K562 (cell line): ENCODE measurements at regions not wholly inside any gene's neighbourhood (a gene's known extent, or its start where the extent isn't known, plus 50 kb on each side); places are given as distances from the start of the nearest gene placed in this dataset.

ENCODE experiments used
- ATF1 ChIP-seq, 2 experiments: fragments of 450-650 bp in 1 of 2; IDR thresholded peaks; 2 replicates each; pipeline ENCODE4 v1.6.1; 2016; ENCODE audit warnings: missing compliant biosample characterization in 1 of 2, missing genetic modification characterization in 1 of 2
- ELF4 ChIP-seq: fragments of 450-650 bp; formaldehyde crosslinking; IDR thresholded peaks from 2 replicates; pipeline ENCODE4 v1.4.0; 2022; ENCODE audit warnings: missing genetic modification characterization
- HNRNPH1 ChIP-seq: fragments of 200-400 bp; formaldehyde crosslinking; optimal IDR thresholded peaks from 2 replicates; pipeline ENCODE3; 2017; ENCODE audit warnings: low read depth, mild to moderate bottlenecking, low read length, moderate library complexity
- HNRNPK ChIP-seq: fragments of 200-400 bp; formaldehyde crosslinking; IDR thresholded peaks from one replicate; pipeline ENCODE4 v1.6.1; 2018; ENCODE audit warnings: mild to moderate bottlenecking, low read depth, low read length; ENCODE audit not compliant: poor library complexity, severe bottlenecking
- KDM1A ChIP-seq, 2 experiments: fragments of 450-650 bp; IDR thresholded peaks; 2 replicates each; pipeline ENCODE4 v1.6.1; 2016; ENCODE audit warnings: mild to moderate bottlenecking in 2 of 2
- MTA2 ChIP-seq: fragments of 450-650 bp; IDR thresholded peaks from 2 replicates; pipeline ENCODE4 v1.6.1; 2016; ENCODE audit warnings: low read depth
- NR2F6 ChIP-seq: fragments of 450-650 bp; formaldehyde crosslinking; IDR thresholded peaks from 2 replicates; pipeline ENCODE4 v1.4.0; 2020; ENCODE audit warnings: mild to moderate bottlenecking
- PYGO2 ChIP-seq: fragments of 450-650 bp; IDR thresholded peaks from 2 replicates; pipeline ENCODE4 v1.6.1; 2016; ENCODE audit warnings: mild to moderate bottlenecking, missing genetic modification characterization, moderate library complexity, missing compliant biosample characterization
- ZNF75A ChIP-seq: fragments of 450-650 bp; formaldehyde crosslinking; IDR thresholded peaks from 2 replicates; pipeline ENCODE4 v1.4.0; 2020; ENCODE audit warnings: mild to moderate bottlenecking
- TF ChIP-seq, protein P1 (sequence below): sonication (generic); formaldehyde crosslinking; IDR thresholded peaks from 2 replicates; pipeline ENCODE4 v1.4.0; 2020; ENCODE audit warnings: mild to moderate bottlenecking, missing genetic modification reagents
- TF ChIP-seq, protein P2 (sequence below): fragments of 250-450 bp; sonication (Bioruptor Pico); IDR thresholded peaks from 2 replicates; pipeline ENCODE4 v1.5.0; 2020; ENCODE audit warnings: mild to moderate bottlenecking, borderline replicate concordance
- TF ChIP-seq, protein P3 (sequence below), 2 experiments: fragments of 450-650 bp in 1 of 2; sonication (generic) in 1 of 2; formaldehyde crosslinking in 1 of 2; IDR thresholded peaks in 1 of 2; conservative IDR thresholded peaks in 1 of 2; 2 replicates each; pipeline versions ENCODE4 v1.6.1 to v1.8.1; 2016 to 2023; ENCODE audit warnings: mild to moderate bottlenecking in 2 of 2, moderate library complexity in 2 of 2, inconsistent platforms in 1 of 2, missing genetic modification reagents in 1 of 2

DNA sequence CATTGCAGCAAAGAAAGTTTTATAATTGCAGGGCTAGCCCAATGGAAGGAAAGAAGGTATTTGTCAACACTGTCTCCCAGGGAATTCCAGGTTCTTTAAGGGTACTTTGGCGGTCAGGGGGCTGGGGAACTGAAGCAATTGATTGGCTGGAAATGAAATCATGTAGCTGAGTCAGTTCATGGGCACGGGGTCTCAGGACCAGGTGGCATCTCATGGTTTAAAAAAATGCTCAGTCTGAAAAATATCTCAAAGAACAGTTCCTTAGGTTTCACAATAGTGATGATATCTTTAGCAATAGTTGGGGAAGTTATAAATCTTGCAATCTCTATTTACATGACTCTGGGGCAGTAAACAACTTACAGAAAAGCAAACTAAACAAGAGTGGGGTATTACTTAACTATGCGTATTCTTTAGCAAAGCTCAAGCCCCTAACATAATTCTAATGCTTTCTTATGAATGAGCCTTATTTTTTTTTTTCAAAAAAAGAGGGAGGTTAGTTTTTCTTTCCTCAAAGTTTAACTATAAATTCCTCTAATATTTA, 376.9 kb upstream of the NRG3 start (continued):
- TF ChIP-seq KDM1A (IDR thresholded peaks at IDR 0.05) (no peak), ATF1 (CRISPR knock-in tag; IDR thresholded peaks at IDR 0.05) (no peak), ATF1 (tag; IDR thresholded peaks at IDR 0.05) (no peak), NR2F6 (CRISPR knock-in tag) (no peak), MTA2 (no peak), ELF4 (no peak), HNRNPH1 (no peak), PYGO2 (tag) (no peak), ZNF75A (no peak), HNRNPK (no peak)
- TF ChIP-seq, protein P1, sequence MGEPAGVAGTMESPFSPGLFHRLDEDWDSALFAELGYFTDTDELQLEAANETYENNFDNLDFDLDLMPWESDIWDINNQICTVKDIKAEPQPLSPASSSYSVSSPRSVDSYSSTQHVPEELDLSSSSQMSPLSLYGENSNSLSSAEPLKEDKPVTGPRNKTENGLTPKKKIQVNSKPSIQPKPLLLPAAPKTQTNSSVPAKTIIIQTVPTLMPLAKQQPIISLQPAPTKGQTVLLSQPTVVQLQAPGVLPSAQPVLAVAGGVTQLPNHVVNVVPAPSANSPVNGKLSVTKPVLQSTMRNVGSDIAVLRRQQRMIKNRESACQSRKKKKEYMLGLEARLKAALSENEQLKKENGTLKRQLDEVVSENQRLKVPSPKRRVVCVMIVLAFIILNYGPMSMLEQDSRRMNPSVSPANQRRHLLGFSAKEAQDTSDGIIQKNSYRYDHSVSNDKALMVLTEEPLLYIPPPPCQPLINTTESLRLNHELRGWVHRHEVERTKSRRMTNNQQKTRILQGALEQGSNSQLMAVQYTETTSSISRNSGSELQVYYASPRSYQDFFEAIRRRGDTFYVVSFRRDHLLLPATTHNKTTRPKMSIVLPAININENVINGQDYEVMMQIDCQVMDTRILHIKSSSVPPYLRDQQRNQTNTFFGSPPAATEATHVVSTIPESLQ (CRISPR knock-in tag) = no peak
- TF ChIP-seq, protein P2, sequence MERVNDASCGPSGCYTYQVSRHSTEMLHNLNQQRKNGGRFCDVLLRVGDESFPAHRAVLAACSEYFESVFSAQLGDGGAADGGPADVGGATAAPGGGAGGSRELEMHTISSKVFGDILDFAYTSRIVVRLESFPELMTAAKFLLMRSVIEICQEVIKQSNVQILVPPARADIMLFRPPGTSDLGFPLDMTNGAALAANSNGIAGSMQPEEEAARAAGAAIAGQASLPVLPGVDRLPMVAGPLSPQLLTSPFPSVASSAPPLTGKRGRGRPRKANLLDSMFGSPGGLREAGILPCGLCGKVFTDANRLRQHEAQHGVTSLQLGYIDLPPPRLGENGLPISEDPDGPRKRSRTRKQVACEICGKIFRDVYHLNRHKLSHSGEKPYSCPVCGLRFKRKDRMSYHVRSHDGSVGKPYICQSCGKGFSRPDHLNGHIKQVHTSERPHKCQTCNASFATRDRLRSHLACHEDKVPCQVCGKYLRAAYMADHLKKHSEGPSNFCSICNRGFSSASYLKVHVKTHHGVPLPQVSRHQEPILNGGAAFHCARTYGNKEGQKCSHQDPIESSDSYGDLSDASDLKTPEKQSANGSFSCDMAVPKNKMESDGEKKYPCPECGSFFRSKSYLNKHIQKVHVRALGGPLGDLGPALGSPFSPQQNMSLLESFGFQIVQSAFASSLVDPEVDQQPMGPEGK (CRISPR knock-in tag) = no peak
- TF ChIP-seq, protein P3, sequence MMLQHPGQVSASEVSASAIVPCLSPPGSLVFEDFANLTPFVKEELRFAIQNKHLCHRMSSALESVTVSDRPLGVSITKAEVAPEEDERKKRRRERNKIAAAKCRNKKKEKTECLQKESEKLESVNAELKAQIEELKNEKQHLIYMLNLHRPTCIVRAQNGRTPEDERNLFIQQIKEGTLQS (IDR thresholded peaks at IDR 0.05) = no peak
- TF ChIP-seq, protein P3 (CRISPR knock-in tag; conservative IDR thresholded peaks at IDR 0.05) = no peak
- TF ChIP-seq, all 486 proteins: peak for 0
